ENCODE measurements at regions not wholly inside any gene's neighbourhood (a gene's known extent, or its start where the extent isn't known, plus 50 kb on each side); places are given as distances from the start of the nearest gene placed in this dataset.

DNA sequence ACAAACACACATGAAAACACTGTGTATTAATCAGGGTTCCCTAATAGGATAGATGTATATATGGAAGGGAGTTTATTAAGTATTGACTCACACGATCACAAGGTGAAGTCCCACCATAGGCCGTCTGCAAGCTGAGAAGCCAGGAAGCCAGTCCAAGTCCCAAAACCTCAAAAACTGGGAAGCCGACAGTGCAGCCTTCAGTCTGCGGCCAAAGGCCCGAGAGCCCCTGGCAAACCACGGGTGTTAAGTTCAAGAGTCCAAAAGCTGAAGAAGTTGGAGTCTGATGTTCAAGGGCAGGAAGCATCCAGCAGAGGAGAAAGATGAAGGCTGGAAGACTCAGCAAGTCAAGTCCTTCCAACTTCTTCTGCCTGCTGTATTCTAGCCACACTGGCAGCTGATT is 1085.0 kb upstream of the TMEM132C start:
- DNase-seq (ENCODE audit: low spot score) = no peak

GRCh38 chr12:127189992-127190391 is 1077.0 kb upstream of the TMEM132C start:
- DNase-seq (ENCODE audit: low spot score) = no peak

DNA sequence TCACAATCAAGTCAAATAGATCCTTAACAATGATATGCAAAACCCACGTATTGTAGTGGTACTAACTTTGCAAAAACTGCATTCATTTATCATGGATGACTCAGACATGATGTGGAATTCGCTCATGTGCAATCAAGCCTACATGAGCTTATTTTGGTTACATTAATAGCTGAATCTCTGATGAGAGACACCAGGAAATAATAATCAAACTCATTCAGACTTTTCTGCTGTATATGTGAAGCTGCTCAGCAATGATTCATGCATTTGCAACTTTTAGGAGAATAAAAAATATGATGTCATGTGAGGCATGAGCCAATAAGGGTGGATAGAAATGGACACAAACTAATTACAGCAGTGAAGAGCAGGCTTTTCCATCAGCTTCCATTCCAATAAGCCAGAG is 1075.8 kb upstream of the TMEM132C start:
- no peak for DNase-seq (ENCODE audit: low spot score)

DNA sequence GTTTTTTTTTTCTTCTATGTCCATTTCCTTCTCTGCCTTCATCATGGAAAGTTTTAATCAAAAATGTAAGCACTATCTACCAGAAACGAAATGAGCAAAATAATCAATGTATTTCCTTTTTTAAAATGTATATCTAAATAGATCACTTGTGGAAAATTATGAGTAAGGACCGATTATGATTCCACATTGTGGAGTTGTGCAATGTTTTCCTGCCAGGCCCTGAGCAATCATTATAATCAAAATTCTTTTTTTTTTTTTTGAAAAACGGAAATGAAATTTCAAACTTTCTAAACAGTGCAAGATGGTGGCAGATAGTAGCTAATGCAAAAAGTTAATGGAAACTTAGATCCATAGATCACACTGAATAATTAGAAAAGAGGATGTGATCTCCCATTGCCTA is 1074.6 kb upstream of the TMEM132C start:
- no peak for DNase-seq (ENCODE audit: low spot score)

GRCh38 chr12:127193341-127193740 is 1073.6 kb upstream of the TMEM132C start:
- no peak for DNase-seq (ENCODE audit: low spot score)

DNA sequence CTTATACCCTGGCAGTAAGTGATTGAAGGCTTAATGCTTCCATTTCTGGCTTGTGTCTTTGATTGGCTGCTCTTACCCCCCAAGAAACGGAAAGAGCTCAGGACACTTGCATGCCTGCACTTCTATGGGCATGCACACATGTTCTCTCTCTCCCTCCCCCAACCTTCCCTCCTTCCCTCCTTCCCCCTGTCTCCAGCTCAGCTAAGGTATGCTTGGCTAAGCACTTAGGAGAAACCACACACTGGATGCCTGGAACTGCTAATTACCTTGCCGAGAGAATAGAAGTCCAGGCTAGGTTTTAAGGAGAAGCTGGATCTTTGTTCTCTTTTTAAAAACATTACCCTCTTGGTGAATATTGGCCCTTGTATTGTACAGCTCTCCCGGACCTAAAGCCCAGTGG is 1072.8 kb upstream of the TMEM132C start:
- DNase-seq (ENCODE audit: low spot score) = no peak

- no peak for DNase-seq (ENCODE audit: low spot score)
These were observed 1061.0 kb upstream of the TMEM132C start for GRCh38 chr12:127205781-127206555.

DNA sequence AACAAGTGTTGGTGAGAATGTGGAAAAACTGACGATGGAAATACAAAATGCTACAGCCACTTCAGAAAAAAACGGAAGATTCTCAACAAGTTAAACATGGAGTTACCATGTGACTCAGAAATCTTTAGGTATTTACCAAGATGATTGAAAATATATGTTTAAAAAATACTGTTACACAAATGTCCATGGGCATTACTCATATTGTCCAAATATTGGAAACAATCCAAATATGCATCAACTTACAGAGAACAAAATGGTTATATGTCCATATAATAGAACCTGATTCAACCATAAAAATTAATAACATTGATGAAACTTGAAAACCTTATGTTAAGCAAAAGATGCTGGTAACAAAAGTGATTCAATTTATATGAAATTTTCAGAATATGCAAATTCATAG is 1057.7 kb upstream of the TMEM132C start:
- DNase-seq (ENCODE audit: low spot score) = no peak

DNA sequence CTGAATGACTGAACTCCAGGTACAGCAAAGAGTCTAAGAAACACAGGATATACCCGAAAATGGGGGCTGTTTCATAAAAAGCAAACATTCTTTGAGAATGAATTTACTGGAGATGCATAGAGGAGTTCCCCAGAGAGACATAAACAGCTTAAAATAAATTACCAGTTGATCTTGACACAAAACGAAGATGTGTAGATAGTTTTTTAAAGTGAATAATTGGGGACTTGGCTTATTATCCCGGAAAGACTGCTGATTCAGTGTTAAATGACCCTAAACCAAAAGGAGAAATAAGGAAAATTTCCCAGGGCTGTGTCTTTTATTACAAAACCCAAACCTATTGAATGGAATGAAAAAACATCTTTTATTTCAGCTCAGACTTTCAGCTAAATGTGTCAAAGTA is 1052.8 kb upstream of the TMEM132C start:
- DNase-seq (ENCODE audit: low spot score) = no peak

GRCh38 chr12:127223011-127223410 is 1044.0 kb upstream of the TMEM132C start:
- no peak for DNase-seq (ENCODE audit: low spot score)

GRCh38 chr12:127223731-127224130 is 1043.2 kb upstream of the TMEM132C start:
- no peak for DNase-seq (ENCODE audit: low spot score)

DNA sequence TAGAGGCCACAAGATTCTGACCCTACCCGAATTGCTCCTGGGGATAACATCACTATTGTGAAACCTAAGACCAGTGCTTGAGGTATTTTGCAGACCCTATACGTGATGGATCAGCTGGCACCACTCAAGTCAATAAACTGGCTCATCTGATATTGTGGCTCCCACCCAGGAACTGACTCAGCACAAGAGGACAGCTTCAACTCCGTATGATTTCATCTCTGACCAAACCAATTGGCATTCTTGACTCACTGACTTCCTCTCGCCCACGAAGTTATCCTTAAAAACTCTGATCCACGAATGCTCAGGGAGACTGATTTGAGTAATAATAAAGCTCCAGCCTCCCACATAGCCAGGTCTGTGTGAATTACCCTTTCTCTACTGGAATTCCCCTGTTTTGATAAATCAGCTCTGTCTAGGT is 1036.1 kb upstream of the TMEM132C start:
- no peak for DNase-seq (ENCODE audit: low spot score)

GRCh38 chr12:127231371-127231770 is 1035.6 kb upstream of the TMEM132C start:
- DNase-seq (ENCODE audit: low spot score) = no peak

DNA sequence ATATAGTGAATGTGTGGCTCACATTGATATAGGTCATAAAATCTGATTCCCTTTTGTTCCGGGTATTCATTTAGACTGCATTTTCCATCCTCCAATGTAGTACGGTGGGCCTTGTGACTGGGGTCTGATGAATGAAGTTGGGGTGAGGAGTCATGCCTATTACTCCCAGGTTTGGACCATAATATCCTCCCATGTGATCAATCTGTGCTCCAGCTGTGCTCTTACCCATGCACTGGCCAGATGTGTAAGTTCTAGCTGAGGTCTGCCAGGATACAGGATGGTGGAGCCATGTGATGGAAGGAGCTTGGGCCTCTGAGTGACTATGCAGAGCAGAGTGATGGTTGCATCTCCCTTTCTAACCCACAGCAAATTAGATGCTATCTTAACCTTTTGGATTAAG is 1034.0 kb upstream of the TMEM132C start:
- DNase-seq (ENCODE audit: low spot score) = no peak

DNA sequence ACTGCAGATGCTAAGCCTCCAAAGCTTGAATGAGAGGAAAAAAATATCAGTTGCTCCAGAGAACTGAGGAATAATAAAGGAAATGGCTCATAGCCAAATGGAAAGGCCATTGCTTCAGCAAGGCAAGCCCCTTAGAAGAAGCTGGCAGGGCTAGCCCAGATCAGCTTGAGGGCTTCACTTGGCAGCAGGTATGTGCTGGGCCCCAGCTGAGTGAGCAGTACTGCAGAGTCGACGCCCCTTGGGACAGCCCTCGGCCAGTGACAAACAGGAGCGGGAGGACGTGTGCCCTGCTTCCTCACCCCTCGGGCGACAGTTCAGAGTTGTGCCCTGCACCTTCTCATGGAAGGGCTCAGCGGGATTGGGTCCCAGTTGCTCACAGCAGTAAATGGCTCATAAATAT is 1031.2 kb upstream of the TMEM132C start:
- DNase-seq (ENCODE audit: low spot score) = no peak

GRCh38 chr12:127236491-127236890 is 1030.5 kb upstream of the TMEM132C start:
- no peak for DNase-seq (ENCODE audit: low spot score)

GRCh38 chr12:127237151-127237550 is 1029.8 kb upstream of the TMEM132C start:
- no peak for DNase-seq (ENCODE audit: low spot score)

- DNase-seq (ENCODE audit: low spot score) = no peak
These were observed 1028.9 kb upstream of the TMEM132C start for GRCh38 chr12:127238107-127238506.

DNA sequence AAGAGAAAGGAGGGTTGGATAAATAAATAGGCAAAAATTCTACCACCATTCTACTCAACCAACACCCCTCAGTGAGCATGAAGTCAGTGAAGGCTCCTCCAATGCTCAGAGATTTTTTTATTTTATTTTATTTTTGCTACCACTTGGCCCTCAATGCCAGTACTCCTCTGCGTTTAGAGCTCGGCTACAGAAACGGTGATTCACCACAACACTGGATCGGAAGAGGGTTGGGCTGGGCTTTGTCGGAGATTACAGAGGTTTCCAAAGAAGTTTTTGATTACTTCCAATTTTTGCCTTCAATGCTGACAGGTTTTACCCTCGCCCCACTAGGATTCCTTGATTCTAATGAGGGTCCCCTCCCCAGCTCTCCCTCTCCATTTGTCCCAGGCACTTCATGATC is 1027.2 kb upstream of the TMEM132C start:
- DNase-seq (ENCODE audit: low spot score) = no peak

- DNase-seq (ENCODE audit: low spot score) = no peak
These were observed 1026.6 kb upstream of the TMEM132C start for GRCh38 chr12:127240249-127240929.

DNA sequence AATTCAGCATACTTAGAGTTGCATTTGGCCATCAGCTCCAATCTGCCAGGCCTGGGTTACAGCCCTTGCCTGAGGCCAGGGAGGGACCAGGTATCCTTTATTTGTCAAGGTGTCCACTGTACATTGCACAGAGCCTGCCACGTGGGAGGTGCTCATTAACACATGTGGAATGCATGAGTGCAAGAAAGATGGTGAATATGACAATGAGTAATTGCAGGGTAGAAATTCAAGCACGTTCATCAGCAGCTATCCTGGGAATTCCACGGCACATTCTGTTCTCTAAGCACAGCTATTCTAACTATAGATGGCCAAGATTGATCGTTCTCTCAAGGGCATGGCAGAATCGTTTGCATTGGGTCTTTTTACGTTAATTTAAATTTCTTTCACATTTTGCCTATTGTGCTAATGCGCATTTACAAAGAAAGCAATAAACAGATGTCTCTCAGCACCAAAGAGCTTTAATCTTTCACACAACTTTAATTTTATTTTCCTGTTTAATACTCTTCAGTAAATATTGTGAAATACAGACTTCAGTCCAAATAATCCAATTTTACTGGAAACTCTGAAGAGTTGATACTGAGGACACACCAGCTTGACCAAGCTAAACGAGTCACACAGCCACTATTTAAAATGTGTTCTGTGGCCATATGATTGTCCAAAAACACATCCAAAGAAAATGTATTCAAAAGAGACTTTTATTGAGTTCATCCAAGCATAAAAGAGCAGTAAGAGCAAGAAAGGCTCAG is 1025.7 kb upstream of the TMEM132C start:
- no peak for DNase-seq (ENCODE audit: low spot score)

DNA sequence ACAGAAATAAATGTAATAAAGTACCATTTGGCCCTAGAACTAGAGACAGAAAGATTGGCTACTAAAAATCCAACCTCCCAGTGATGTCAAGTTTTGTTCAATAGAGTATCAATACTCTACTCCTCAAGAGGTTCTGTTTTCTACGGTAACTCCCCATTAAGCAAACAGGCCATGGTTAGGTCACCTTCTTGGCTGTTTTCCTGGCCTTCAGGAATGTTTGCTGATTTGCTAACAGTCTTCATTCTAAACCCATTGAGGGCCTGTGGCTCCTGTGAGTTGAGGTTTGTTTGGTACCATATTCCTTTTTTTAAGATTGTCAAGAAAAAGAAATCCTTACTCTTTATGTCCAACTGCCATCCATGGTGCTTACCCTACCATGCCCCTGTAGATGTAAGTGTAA is 1022.0 kb upstream of the TMEM132C start:
- no peak for DNase-seq (ENCODE audit: low spot score)

DNA sequence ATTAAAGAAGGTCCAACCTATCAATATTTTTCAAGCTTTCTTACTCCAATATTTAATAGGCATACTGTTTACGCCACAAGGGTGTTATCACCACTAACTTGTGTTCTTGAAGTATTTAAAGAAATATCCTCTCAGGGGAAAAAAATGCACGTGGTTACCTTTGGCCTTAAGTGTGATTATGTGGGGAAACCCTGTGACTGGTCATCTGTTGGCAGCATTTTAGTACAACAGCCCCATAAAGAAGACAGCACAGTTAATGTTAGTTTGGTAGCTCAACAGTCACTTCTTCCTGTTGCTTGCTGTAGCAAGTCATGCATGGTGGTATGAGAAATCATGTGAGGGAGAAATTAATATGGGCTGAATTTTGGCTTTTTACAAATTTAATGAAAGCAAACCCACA is 1021.5 kb upstream of the TMEM132C start:
- DNase-seq (ENCODE audit: low spot score) = no peak

Data from HT-29 (cell line).